ENCODE measurements at regions not wholly inside any gene's neighbourhood (a gene's known extent, or its start where the extent isn't known, plus 50 kb on each side); places are given as distances from the start of the nearest gene placed in this dataset.

DNA sequence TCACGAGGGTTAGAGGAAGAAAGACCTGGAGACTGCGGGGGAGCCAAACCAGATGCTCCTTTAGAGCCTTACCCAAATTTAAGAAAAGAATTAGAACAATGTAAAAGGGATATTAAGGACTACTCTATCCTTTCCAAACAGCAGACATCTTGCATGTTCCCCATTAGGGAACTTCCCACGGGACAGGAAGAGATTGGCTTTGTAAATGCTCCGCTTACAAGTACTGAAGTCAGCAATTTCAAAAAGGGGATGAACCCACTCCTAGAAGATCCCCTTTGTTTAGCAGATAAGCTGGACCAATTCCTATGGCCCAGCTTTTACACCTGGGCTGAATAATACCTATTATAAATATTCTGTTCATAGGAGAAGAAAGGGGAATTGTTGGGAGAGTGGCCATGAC is 74.2 kb downstream of the APOBEC1 start:
- TF ChIP-seq, protein P1, sequence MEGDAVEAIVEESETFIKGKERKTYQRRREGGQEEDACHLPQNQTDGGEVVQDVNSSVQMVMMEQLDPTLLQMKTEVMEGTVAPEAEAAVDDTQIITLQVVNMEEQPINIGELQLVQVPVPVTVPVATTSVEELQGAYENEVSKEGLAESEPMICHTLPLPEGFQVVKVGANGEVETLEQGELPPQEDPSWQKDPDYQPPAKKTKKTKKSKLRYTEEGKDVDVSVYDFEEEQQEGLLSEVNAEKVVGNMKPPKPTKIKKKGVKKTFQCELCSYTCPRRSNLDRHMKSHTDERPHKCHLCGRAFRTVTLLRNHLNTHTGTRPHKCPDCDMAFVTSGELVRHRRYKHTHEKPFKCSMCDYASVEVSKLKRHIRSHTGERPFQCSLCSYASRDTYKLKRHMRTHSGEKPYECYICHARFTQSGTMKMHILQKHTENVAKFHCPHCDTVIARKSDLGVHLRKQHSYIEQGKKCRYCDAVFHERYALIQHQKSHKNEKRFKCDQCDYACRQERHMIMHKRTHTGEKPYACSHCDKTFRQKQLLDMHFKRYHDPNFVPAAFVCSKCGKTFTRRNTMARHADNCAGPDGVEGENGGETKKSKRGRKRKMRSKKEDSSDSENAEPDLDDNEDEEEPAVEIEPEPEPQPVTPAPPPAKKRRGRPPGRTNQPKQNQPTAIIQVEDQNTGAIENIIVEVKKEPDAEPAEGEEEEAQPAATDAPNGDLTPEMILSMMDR (IDR thresholded peaks at IDR 0.05 in 8 of 11, conservative IDR thresholded peaks at IDR 0.05 in 3 of 11), result no peak
- no peak for TF ChIP-seq POLR2AphosphoS5 (IDR thresholded peaks at IDR 0.05)

Measured in spleen (tissue), 7 donors.